ENCODE measurements at regions not wholly inside any gene's neighbourhood (a gene's known extent, or its start where the extent isn't known, plus 50 kb on each side); places are given as distances from the start of the nearest gene placed in this dataset.

- TF ChIP-seq YY1 (IDR thresholded peaks at IDR 0.05; ENCODE audit: insufficient read depth, insufficient read length), result no peak
- TF ChIP-seq ZNF274 (IDR thresholded peaks at IDR 0.05; ENCODE audit: low read depth, low read length), result no peak
- TF ChIP-seq SUZ12 (IDR thresholded peaks at IDR 0.05; ENCODE audit: extremely low read depth, insufficient read depth, insufficient read length), result no peak
Observed at GRCh38 chr10:33125111-33125510, 167.1 kb upstream of the ITGB1 start.

All from NT2/D1 (cell line).